A549 (cell line): ENCODE measurements at regions not wholly inside any gene's neighbourhood (a gene's known extent, or its start where the extent isn't known, plus 50 kb on each side); places are given as distances from the start of the nearest gene placed in this dataset.

Source experiments
- ATAC-seq, 2 experiments: fragments of 200-7000 bp in 1 of 2; fragments of >200 bp in 1 of 2; cut with Nextera tagmentation in 1 of 2; cut with Tn5 transposase in 1 of 2; 3 replicates each; pipeline versions ENCODE4 v1.8.0 to v1.9.1; 2018 to 2020; ENCODE audit warnings: mild to moderate bottlenecking in 1 of 2, moderate library complexity in 1 of 2
- CTCF ChIA-PET: fragments of 300-600 bp; sonication (Branson Sonifier 250); formaldehyde crosslinking; extraction: SDS; loops from one replicate; lab custom pipeline; 2021; ENCODE audit warnings: antibody characterized with exemption, inconsistent platforms; lab: Yijun Ruan, JAX
- POLR2A ChIA-PET: fragments of 350-600 bp; formaldehyde crosslinking; extraction: SDS; loops from one replicate; lab custom pipeline; 2021; ENCODE audit warnings: antibody characterized with exemption, inconsistent platforms; lab: Yijun Ruan, JAX
- DNase-seq, 2 experiments: peaks; one replicate each; pipeline versions ENCODE4 v3.0.0 to v3.0.0-alpha.2; 2011 to 2016; ENCODE audit warnings: low read depth in 1 of 2, low spot score in 1 of 2
- FAIRE-seq: peaks from 2 replicates; lab custom pipeline; 2011; peaks lifted over from hg19 to GRCh38; lab: Jason Lieb, UNC
- H3K27ac ChIP-seq, 2 experiments: fragments of >200 bp; sonication (Bioruptor Twin); formaldehyde crosslinking; 3 replicates each; pipeline ENCODE4 v1.5.1; 2016 to 2017
- H3K4me1 ChIP-seq: fragments of >200 bp; sonication (Bioruptor Twin); formaldehyde crosslinking; 3 replicates; pipeline ENCODE4 v1.6.1; 2016
- H3K4me2 ChIP-seq: fragments of >200 bp; sonication (Bioruptor Twin); formaldehyde crosslinking; 3 replicates; pipeline ENCODE4 v1.6.1; 2016
- H3K4me3 ChIP-seq: fragments of >200 bp; sonication (Bioruptor Twin); formaldehyde crosslinking; 3 replicates; pipeline ENCODE4 v1.5.1; 2016
- H3K9me3 ChIP-seq: fragments of >200 bp; sonication (Bioruptor Twin); formaldehyde crosslinking; 3 replicates; pipeline ENCODE4 v1.6.1; 2016
- ATOH8 ChIP-seq: fragments of 250-450 bp; sonication (Bioruptor Pico); IDR thresholded peaks from 2 replicates; pipeline ENCODE4 v1.5.0; 2020; ENCODE audit warnings: low read depth, mild to moderate bottlenecking, moderate library complexity
- BHLHE40 ChIP-seq: IDR thresholded peaks from 2 replicates; pipeline ENCODE4 v1.6.1; 2012; ENCODE audit warnings: low read depth, low read length, inconsistent platforms
- CBX2 ChIP-seq: fragments of 200-600 bp; sonication (generic); IDR thresholded peaks from 2 replicates; pipeline ENCODE4 v1.6.1; 2016; ENCODE audit warnings: low read depth, mild to moderate bottlenecking, borderline replicate concordance
- CTCF ChIP-seq: fragments of >200 bp; sonication (Bioruptor Twin); formaldehyde crosslinking; IDR thresholded peaks from 3 replicates; pipeline ENCODE4 v1.5.1; 2016
- EHF ChIP-seq: fragments of 250-450 bp; sonication (Bioruptor Pico); IDR thresholded peaks from 2 replicates; pipeline ENCODE4 v1.5.0; 2020; ENCODE audit warnings: mild to moderate bottlenecking
- EHMT2 ChIP-seq: fragments of 200-600 bp; sonication (generic); IDR thresholded peaks from 2 replicates; pipeline ENCODE4 v1.6.1; 2016; ENCODE audit warnings: antibody characterized with exemption, low read depth, mild to moderate bottlenecking, moderate library complexity
- HOXB13 ChIP-seq: fragments of 250-450 bp; sonication (Bioruptor Pico); IDR thresholded peaks from 2 replicates; pipeline ENCODE4 v1.5.0; 2020; ENCODE audit warnings: low read depth, mild to moderate bottlenecking, moderate library complexity
- MAFK ChIP-seq: fragments of 450-650 bp; IDR thresholded peaks from 2 replicates; pipeline ENCODE4 v1.6.1; 2014; ENCODE audit not compliant: partially characterized antibody
- NPAS2 ChIP-seq: fragments of 250-450 bp; sonication (Bioruptor Pico); IDR thresholded peaks from 2 replicates; pipeline ENCODE4 v1.8.0; 2022; ENCODE audit warnings: mild to moderate bottlenecking, moderate library complexity, borderline replicate concordance
- POLR2A ChIP-seq: IDR thresholded peaks from 2 replicates; pipeline ENCODE4 v1.6.1; 2012; ENCODE audit warnings: mild to moderate bottlenecking, low read length
- RARB ChIP-seq: fragments of 250-450 bp; sonication (Bioruptor Pico); IDR thresholded peaks from 2 replicates; pipeline ENCODE4 v1.8.0; 2021; ENCODE audit warnings: mild to moderate bottlenecking, moderate library complexity
- RCOR1 ChIP-seq: fragments of 150-350 bp; IDR thresholded peaks from 2 replicates; pipeline ENCODE4 v1.6.1; 2014; ENCODE audit warnings: antibody characterized with exemption, low read length, low read depth
- SREBF2 ChIP-seq: fragments of 450-650 bp; IDR thresholded peaks from 2 replicates; pipeline ENCODE4 v1.6.1; 2014; ENCODE audit warnings: mild to moderate bottlenecking, moderate library complexity
- TP53 ChIP-seq: fragments of 250-450 bp; sonication (Bioruptor Pico); IDR thresholded peaks from 2 replicates; pipeline ENCODE4 v1.5.0; 2021; ENCODE audit warnings: mild to moderate bottlenecking, moderate library complexity
- ZFP36 ChIP-seq: fragments of 450-650 bp; IDR thresholded peaks from 2 replicates; pipeline ENCODE4 v1.6.1; 2014; ENCODE audit warnings: borderline replicate concordance; ENCODE audit not compliant: partially characterized antibody
- ZSCAN20 ChIP-seq: fragments of 250-450 bp; sonication (Bioruptor Pico); IDR thresholded peaks from 2 replicates; pipeline ENCODE4 v1.8.0; 2022; ENCODE audit warnings: mild to moderate bottlenecking, moderate library complexity
- WGBS: methylation state at CpG from one replicate; pipeline ENCODE4 v1.1.6; 2017; ENCODE audit errors: missing lambda C conversion rate; 5-methylcytosine and 5-hydroxymethylcytosine counted together
- TF ChIP-seq, protein P1 (sequence below): fragments of >200 bp; sonication (Bioruptor Twin); formaldehyde crosslinking; IDR thresholded peaks from 3 replicates; pipeline ENCODE4 v1.6.1; 2016

- no peaks in the 10 kb centered on the region for H3K9me3 ChIP-seq
- H3K4me3 ChIP-seq = no peak overlapping the region
- H3K4me2 ChIP-seq = no peak overlapping the region
- 88% methylated on average over 9 of the region's 9 CpGs for WGBS
- ChIA-PET CTCF (no interaction called here), POLR2A (no interaction called here)
- FAIRE-seq (no peak), DNase-seq (no peak), ATAC-seq (no peak)
- H3K4me1 ChIP-seq = no peaks in the 10 kb centered on the region
- no peak for TF ChIP-seq NPAS2
- TF ChIP-seq EHMT2 = no peak
- TF ChIP-seq POLR2A = no peak
- no peak for TF ChIP-seq RCOR1
- TF ChIP-seq ATOH8 (CRISPR knock-in tag) = no peak
- no peak overlapping the region for H3K27ac ChIP-seq
Measured at GRCh38 chr6:15107644-15108382, 138.1 kb upstream of the JARID2 start.

GRCh38 chr6:15108383-15108715 is 137.5 kb upstream of the JARID2 start:
- no peak overlapping the region for H3K4me2 ChIP-seq
- ChIA-PET POLR2A (no interaction called here), CTCF (no interaction called here)
- no peak for DNase-seq
- H3K27ac ChIP-seq = no peak overlapping the region
- no peaks in the 10 kb centered on the region for H3K4me1 ChIP-seq
- no peaks in the 10 kb centered on the region for H3K9me3 ChIP-seq
- 86% methylated on average over 2 of the region's 2 CpGs for whole genome bisulfite sequencing
- TF ChIP-seq EHF (CRISPR knock-in tag) = no peak
- TF ChIP-seq NPAS2 = no peak
- no peak for TF ChIP-seq BHLHE40
- TF ChIP-seq RARB (CRISPR knock-in tag) = no peak
- no peak for TF ChIP-seq CBX2
- TF ChIP-seq EHMT2 = no peak
- TF ChIP-seq ATOH8 (CRISPR knock-in tag) = no peak
- TF ChIP-seq TP53 = no peak
- TF ChIP-seq ZSCAN20 = no peak
- no peak for TF ChIP-seq SREBF2
- no peak for TF ChIP-seq CTCF
- TF ChIP-seq ZFP36 = no peak
- TF ChIP-seq POLR2A = no peak
- TF ChIP-seq, protein P1, sequence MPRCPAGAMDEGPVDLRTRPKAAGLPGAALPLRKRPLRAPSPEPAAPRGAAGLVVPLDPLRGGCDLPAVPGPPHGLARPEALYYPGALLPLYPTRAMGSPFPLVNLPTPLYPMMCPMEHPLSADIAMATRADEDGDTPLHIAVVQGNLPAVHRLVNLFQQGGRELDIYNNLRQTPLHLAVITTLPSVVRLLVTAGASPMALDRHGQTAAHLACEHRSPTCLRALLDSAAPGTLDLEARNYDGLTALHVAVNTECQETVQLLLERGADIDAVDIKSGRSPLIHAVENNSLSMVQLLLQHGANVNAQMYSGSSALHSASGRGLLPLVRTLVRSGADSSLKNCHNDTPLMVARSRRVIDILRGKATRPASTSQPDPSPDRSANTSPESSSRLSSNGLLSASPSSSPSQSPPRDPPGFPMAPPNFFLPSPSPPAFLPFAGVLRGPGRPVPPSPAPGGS = no peak
- H3K4me3 ChIP-seq = no peak overlapping the region
- no peak for ATAC-seq
- FAIRE-seq = no peak

DNA sequence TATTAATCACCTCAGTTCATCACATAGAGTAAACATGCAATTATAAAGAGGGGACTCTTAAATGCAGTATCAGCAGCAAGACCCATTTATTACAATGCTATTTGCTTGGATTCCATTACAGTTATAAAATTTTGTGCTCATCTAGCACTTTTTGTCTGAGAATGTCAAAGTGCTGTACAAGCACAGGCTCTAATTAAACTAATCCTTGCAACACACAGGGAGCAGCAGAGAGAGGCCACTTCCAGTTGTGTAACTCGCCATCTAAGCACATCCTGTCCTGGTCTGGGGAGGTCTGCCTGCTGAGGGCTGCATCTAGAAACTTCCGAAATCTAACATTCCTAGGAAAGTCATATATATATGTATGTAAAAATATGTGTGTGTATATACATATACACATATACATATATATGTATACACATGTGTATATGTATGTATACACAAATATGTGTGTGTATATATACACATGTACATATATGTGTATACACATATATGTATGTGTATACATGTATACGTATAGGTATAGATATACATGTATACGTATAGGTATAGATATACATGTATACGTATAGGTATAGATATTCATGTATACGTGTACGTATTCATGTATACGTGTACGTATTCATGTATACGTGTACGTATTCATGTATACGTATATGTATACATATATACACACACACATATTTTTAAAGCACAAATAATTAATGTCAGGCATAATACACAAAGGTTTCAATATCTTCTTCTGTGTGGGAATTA is 136.4 kb upstream of the JARID2 start:
- TF ChIP-seq HOXB13 (CRISPR knock-in tag) (no peak), MAFK (peak; percentile 7)
- 72% methylated on average over 12 of the region's 12 CpGs for WGBS
- DNase-seq = no peak
- ChIA-PET CTCF (no interaction called here), POLR2A (no interaction called here)
- no peak for FAIRE-seq
- ATAC-seq = no peak
- no peak overlapping the region for H3K4me3 ChIP-seq
- no peaks in the 10 kb centered on the region for H3K9me3 ChIP-seq
- H3K4me2 ChIP-seq = no peak overlapping the region
- no peaks in the 10 kb centered on the region for H3K4me1 ChIP-seq
- H3K27ac ChIP-seq = no peak overlapping the region
